Natural killer cell (primary cell): ENCODE measurements at regions not wholly inside any gene's neighbourhood (a gene's known extent, or its start where the extent isn't known, plus 50 kb on each side); places are given as distances from the start of the nearest gene placed in this dataset.

ENCODE experiments used
- ATAC-seq, 3 donors: fragments of 150-1000 bp in 2 of 3; fragments of 200-7000 bp in 1 of 3; cut with Tn5 transposase; 1 replicate in 1 of 3; 2 replicates in 2 of 3; pipeline ENCODE4 v1.10.0; 2021; ENCODE audit warnings: mild to moderate bottlenecking in 2 of 3, moderate library complexity in 2 of 3
- DNase-seq, 2 donors: peaks; one replicate each; pipeline versions ENCODE4 v3.0.0 to v3.0.0-alpha.2; 2013 to 2021; ENCODE audit warnings: mixed read lengths in 1 of 2
- H3K27ac ChIP-seq: one replicate; pipeline ENCODE4 v1.5.1; 2013; ENCODE audit warnings: mild to moderate bottlenecking, low read length
- H3K27me3 ChIP-seq: one replicate; pipeline ENCODE4 v1.6.1; 2013; ENCODE audit warnings: low read length; ENCODE audit not compliant: control insufficient read depth, insufficient read depth
- H3K36me3 ChIP-seq: one replicate; pipeline ENCODE4 v1.6.1; 2013; ENCODE audit warnings: low read length; ENCODE audit not compliant: control insufficient read depth, insufficient read depth
- H3K4me1 ChIP-seq: one replicate; pipeline ENCODE4 v1.6.1; 2013; ENCODE audit warnings: low read length; ENCODE audit not compliant: control insufficient read depth, insufficient read depth
- H3K4me3 ChIP-seq: one replicate; pipeline ENCODE4 v1.5.1; 2013; ENCODE audit warnings: low read length
- H3K9me3 ChIP-seq: one replicate; pipeline ENCODE4 v1.6.1; 2013; ENCODE audit warnings: low read length; ENCODE audit not compliant: control insufficient read depth, insufficient read depth
- H3K27ac Mint-ChIP-seq, 2 donors: one replicate each; pipeline ENCODE4 v1.8.0; 2022; ENCODE audit warnings: mild to moderate bottlenecking in 2 of 2, mixed read lengths in 2 of 2, moderate library complexity in 1 of 2
- H3K27me3 Mint-ChIP-seq, 2 donors: one replicate each; pipeline ENCODE4 v1.8.0; 2022; ENCODE audit warnings: low read depth in 2 of 2, mixed read lengths in 2 of 2
- H3K36me3 Mint-ChIP-seq: one replicate; pipeline ENCODE4 v1.8.0; 2022; ENCODE audit warnings: mixed read lengths
- H3K4me1 Mint-ChIP-seq, 2 donors: one replicate each; pipeline ENCODE4 v1.8.0; 2022; ENCODE audit warnings: mixed read lengths in 2 of 2
- H3K4me3 Mint-ChIP-seq: one replicate; pipeline ENCODE4 v1.8.0; 2022; ENCODE audit warnings: mild to moderate bottlenecking, moderate library complexity, mixed read lengths
- H3K9me3 Mint-ChIP-seq, 2 donors: one replicate each; pipeline ENCODE4 v1.8.0; 2022; ENCODE audit warnings: mixed read lengths in 2 of 2
- CTCF ChIP-seq: fragments of 200-600 bp; IDR thresholded peaks from one replicate; pipeline ENCODE4 v1.8.0; 2022; ENCODE audit warnings: antibody characterized with exemption
- WGBS: methylation state at CpG from one replicate; pipeline ENCODE4 v1.1.7; 2013; ENCODE audit warnings: missing lambda C conversion rate; ENCODE audit not compliant: insufficient coverage; 5-methylcytosine and 5-hydroxymethylcytosine counted together
- intact Hi-C: fragments of 100-400 bp; cut with micrococcal nuclease; formaldehyde crosslinking; loops from one replicate; pipeline ENCODE4 v1.14.2; 2022

DNA sequence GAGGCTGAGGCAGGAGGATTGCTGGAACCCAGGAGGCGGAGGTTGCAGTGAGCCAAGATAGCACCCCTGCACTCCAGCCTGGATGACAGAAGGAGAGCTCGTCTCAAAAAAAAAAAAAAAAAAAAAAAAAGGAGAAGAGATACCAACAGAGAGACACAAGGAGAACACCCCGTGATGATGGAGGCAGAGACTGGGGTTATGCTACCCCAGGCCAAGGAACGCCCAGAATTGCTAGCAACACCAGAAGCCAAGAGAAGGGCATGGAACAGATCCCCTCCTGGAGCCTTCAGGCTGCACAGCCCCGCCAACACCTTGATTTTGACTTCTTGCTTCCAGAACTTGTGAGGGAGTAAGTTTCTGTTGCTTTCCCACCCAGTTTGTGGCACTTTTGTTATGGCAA, 148.0 kb upstream of the FOXN3 start:
- H3K9me3 ChIP-seq = no peaks in the 10 kb centered on the region
- peaks cover 72 to 79% of the 10 kb centered on the region in 2 donors for H3K4me1 Mint-ChIP-seq

DNA sequence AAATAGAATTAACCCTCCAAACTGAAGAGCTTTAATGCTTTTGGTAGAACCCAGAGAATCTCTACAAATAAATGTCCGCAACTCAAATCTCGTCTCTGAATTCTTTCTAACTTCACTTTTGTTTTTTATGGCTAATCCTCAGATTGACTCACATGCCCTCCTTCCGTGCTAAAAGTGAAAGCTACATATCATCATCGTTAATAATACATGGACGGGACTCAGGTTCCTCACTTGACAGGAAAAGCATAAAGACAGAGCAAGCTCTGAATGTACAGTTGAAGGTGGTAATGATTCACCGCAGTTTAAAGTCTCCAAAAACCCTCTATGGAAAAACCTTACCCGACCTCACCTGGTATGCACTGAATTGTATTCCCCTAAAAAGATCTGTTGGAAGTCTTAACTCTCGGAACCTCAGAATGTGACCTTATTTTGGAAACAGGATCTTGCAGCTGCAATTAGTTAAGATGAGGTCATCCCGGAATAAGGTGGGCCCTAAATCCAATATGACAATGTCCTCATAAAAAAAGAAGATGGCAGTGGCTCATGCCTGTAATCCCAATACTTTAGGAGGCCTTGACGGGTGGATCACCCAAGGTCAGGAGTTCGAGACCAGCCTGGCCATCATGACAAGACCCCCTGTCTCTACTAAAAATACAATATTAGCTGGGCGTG, 147.4 kb upstream of the FOXN3 start:
- Histone ChIP-seq H3K9me3 (no peaks in the 10 kb centered on the region), H3K36me3 (peaks cover 5% of the 10 kb centered on the region), H3K4me3 (no peak overlapping the region), H3K4me1 (peaks cover 11% of the 10 kb centered on the region), H3K27me3 (no peaks in the 10 kb centered on the region), H3K27ac (no peak overlapping the region)
- no peak for DNase-seq
- H3K9me3 Mint-ChIP-seq = peaks cover 0 to 2% of the 10 kb centered on the region in 2 donors
- H3K27ac Mint-ChIP-seq = peak overlapping the region; percentile 59 to 68
- TF ChIP-seq CTCF = no peak
- H3K4me1 Mint-ChIP-seq = peaks cover 72 to 78% of the 10 kb centered on the region in 2 donors
- no peaks in the 10 kb centered on the region for H3K36me3 Mint-ChIP-seq
- H3K4me3 Mint-ChIP-seq = no peak overlapping the region
- H3K27me3 Mint-ChIP-seq = no peaks in the 10 kb centered on the region
- ATAC-seq = no peak
- intact Hi-C loops = no loop called here
- WGBS = 85% methylated on average over 9 of the region's 12 CpGs

More for the DNA sequence above, 148.0 kb upstream of the FOXN3 start:
- H3K27ac Mint-ChIP-seq = peak overlapping the region; percentile 59 to 68
- intact Hi-C loops = loop anchor here (5.0 kb wide), 1 partner anchor 43 kb away; no protein-coding TSS in a partner anchor
- DNase-seq (no peak), ATAC-seq (no peak)
- H3K4me3 Mint-ChIP-seq = no peak overlapping the region
- H3K27me3 ChIP-seq = no peaks in the 10 kb centered on the region
- H3K27me3 Mint-ChIP-seq = no peaks in the 10 kb centered on the region
- WGBS = 99% methylated on average over 5 of the region's 5 CpGs
- H3K9me3 Mint-ChIP-seq = peaks cover 0 to 2% of the 10 kb centered on the region in 2 donors
- H3K4me3 ChIP-seq = no peak overlapping the region
- no peaks in the 10 kb centered on the region for H3K36me3 Mint-ChIP-seq
- H3K36me3 ChIP-seq = peaks cover 5% of the 10 kb centered on the region
- no peak for TF ChIP-seq CTCF
- H3K27ac ChIP-seq = no peak overlapping the region
- H3K4me1 ChIP-seq = peaks cover 15% of the 10 kb centered on the region

DNA sequence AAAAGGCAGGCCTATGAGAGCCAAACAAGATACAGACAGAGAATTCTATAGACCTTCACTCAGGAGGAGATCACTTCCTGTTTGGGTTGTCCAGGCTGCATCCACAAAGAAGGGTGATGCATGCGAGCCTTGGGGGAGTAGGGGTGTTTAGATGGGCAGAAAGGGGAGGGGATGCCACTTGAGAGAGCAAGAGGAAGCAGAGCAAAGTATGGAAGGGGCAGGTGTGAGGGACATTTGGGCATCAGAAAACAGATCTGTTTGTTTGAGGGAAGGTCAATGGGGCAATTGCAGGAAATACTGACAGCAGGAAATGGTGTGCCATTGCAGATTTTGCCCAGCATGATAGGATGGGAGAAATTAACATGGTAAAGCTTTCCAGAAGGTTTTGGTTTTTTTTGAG, 146.4 kb upstream of the FOXN3 start:
- H3K9me3 ChIP-seq = no peaks in the 10 kb centered on the region
- H3K4me3 Mint-ChIP-seq = no peak overlapping the region
- DNase-seq (no peak), ATAC-seq (no peak)
- H3K36me3 Mint-ChIP-seq = no peaks in the 10 kb centered on the region
- H3K4me1 ChIP-seq = peaks cover 7% of the 10 kb centered on the region
- TF ChIP-seq CTCF = no peak
- H3K27ac Mint-ChIP-seq = peak overlapping the region; percentile 70 to 76
- 80% methylated on average over 1 of the region's 1 CpG for WGBS
- H3K4me1 Mint-ChIP-seq = peaks cover 63 to 69% of the 10 kb centered on the region in 2 donors
- H3K27me3 Mint-ChIP-seq = no peaks in the 10 kb centered on the region
- H3K9me3 Mint-ChIP-seq = peaks cover 0 to 2% of the 10 kb centered on the region in 2 donors
- no peak overlapping the region for H3K27ac ChIP-seq
- H3K36me3 ChIP-seq = peaks cover 8% of the 10 kb centered on the region
- no peak overlapping the region for H3K4me3 ChIP-seq
- intact Hi-C loops = no loop called here
- no peaks in the 10 kb centered on the region for H3K27me3 ChIP-seq

- no peak overlapping the region for H3K4me3 Mint-ChIP-seq
- H3K4me1 Mint-ChIP-seq = peaks cover 62 to 63% of the 10 kb centered on the region in 2 donors
- H3K36me3 ChIP-seq = peaks cover 14% of the 10 kb centered on the region
- intact Hi-C loops = no loop called here
- no peak for ATAC-seq
- no peak overlapping the region for H3K4me3 ChIP-seq
- no peaks in the 10 kb centered on the region for H3K36me3 Mint-ChIP-seq
- H3K27ac Mint-ChIP-seq = peak overlapping the region; percentile 22 to 53
- H3K27ac ChIP-seq = no peak overlapping the region
- no peaks in the 10 kb centered on the region for H3K9me3 ChIP-seq
- H3K27me3 ChIP-seq = no peaks in the 10 kb centered on the region
- no peaks in the 10 kb centered on the region for H3K4me1 ChIP-seq
- H3K9me3 Mint-ChIP-seq = no peaks in the 10 kb centered on the region
- TF ChIP-seq CTCF = no peak
- WGBS = 85% methylated on average over 5 of the region's 7 CpGs
- H3K27me3 Mint-ChIP-seq = no peaks in the 10 kb centered on the region
- DNase-seq = no peak
These were observed 134.9 kb upstream of the FOXN3 start for GRCh38 chr14:89551955-89552354.
